ENCODE measurements at regions not wholly inside any gene's neighbourhood (a gene's known extent, or its start where the extent isn't known, plus 50 kb on each side); places are given as distances from the start of the nearest gene placed in this dataset.

GRCh38 chr7:69149804-69150782 is 448.2 kb upstream of the AUTS2 start:
- no peaks in the 10 kb centered on the region for H3K27me3 Mint-ChIP-seq (ENCODE audit: low read depth)
- no peaks in the 10 kb centered on the region for H3K4me1 Mint-ChIP-seq (ENCODE audit: low read depth)
- H3K4me3 Mint-ChIP-seq = no peak overlapping the region
- no peaks in the 10 kb centered on the region for H3K36me3 Mint-ChIP-seq (ENCODE audit: low read depth)
- H3K27ac Mint-ChIP-seq = no peak overlapping the region
- DNase-seq (ENCODE audit: low spot score) = no peak
- peaks cover 49% of the 10 kb centered on the region for H3K9me3 Mint-ChIP-seq

GRCh38 chr7:69162326-69162725 is 435.9 kb upstream of the AUTS2 start:
- Mint-ChIP-seq H3K27me3 (ENCODE audit: low read depth) (no peaks in the 10 kb centered on the region), H3K27ac (no peak overlapping the region), H3K36me3 (ENCODE audit: low read depth) (no peaks in the 10 kb centered on the region), H3K9me3 (peaks cover 23% of the 10 kb centered on the region), H3K4me3 (no peak overlapping the region), H3K4me1 (ENCODE audit: low read depth) (no peaks in the 10 kb centered on the region)
- no peak for DNase-seq (ENCODE audit: low spot score)

- no peak overlapping the region for H3K27ac Mint-ChIP-seq
- no peaks in the 10 kb centered on the region for H3K27me3 Mint-ChIP-seq (ENCODE audit: low read depth)
- H3K4me3 Mint-ChIP-seq = no peak overlapping the region
- peaks cover 23% of the 10 kb centered on the region for H3K9me3 Mint-ChIP-seq
- H3K4me1 Mint-ChIP-seq (ENCODE audit: low read depth) = no peaks in the 10 kb centered on the region
- H3K36me3 Mint-ChIP-seq (ENCODE audit: low read depth) = no peaks in the 10 kb centered on the region
- no peak for DNase-seq (ENCODE audit: low spot score)
These were observed 435.2 kb upstream of the AUTS2 start for GRCh38 chr7:69162931-69163670.

GRCh38 chr7:69166979-69167516 is 431.2 kb upstream of the AUTS2 start:
- Mint-ChIP-seq H3K4me1 (ENCODE audit: low read depth) (no peaks in the 10 kb centered on the region), H3K27ac (no peak overlapping the region), H3K9me3 (peaks cover 20% of the 10 kb centered on the region), H3K27me3 (ENCODE audit: low read depth) (no peaks in the 10 kb centered on the region), H3K4me3 (no peak overlapping the region), H3K36me3 (ENCODE audit: low read depth) (no peaks in the 10 kb centered on the region)
- no peak for DNase-seq (ENCODE audit: low spot score)

GRCh38 chr7:69169386-69169785 is 428.9 kb upstream of the AUTS2 start:
- Mint-ChIP-seq H3K9me3 (peaks cover 19% of the 10 kb centered on the region), H3K27me3 (ENCODE audit: low read depth) (no peaks in the 10 kb centered on the region), H3K4me3 (no peak overlapping the region), H3K27ac (no peak overlapping the region), H3K4me1 (ENCODE audit: low read depth) (no peaks in the 10 kb centered on the region), H3K36me3 (ENCODE audit: low read depth) (no peaks in the 10 kb centered on the region)
- DNase-seq (ENCODE audit: low spot score) = no peak

- Mint-ChIP-seq H3K4me1 (ENCODE audit: low read depth) (no peaks in the 10 kb centered on the region), H3K27ac (no peak overlapping the region), H3K4me3 (no peak overlapping the region), H3K9me3 (peaks cover 23% of the 10 kb centered on the region), H3K36me3 (ENCODE audit: low read depth) (no peaks in the 10 kb centered on the region), H3K27me3 (ENCODE audit: low read depth) (no peaks in the 10 kb centered on the region)
- no peak for DNase-seq (ENCODE audit: low spot score)
These were observed 425.8 kb upstream of the AUTS2 start for GRCh38 chr7:69172357-69173077.

- no peaks in the 10 kb centered on the region for H3K36me3 Mint-ChIP-seq (ENCODE audit: low read depth)
- no peaks in the 10 kb centered on the region for H3K4me1 Mint-ChIP-seq (ENCODE audit: low read depth)
- no peak overlapping the region for H3K4me3 Mint-ChIP-seq
- H3K9me3 Mint-ChIP-seq = peaks cover 27% of the 10 kb centered on the region
- no peaks in the 10 kb centered on the region for H3K27me3 Mint-ChIP-seq (ENCODE audit: low read depth)
- no peak overlapping the region for H3K27ac Mint-ChIP-seq
- DNase-seq (ENCODE audit: low spot score) = no peak
These were observed 424.9 kb upstream of the AUTS2 start for GRCh38 chr7:69173341-69173740.

- Mint-ChIP-seq H3K9me3 (peaks cover 29% of the 10 kb centered on the region), H3K4me3 (no peak overlapping the region), H3K27me3 (ENCODE audit: low read depth) (no peaks in the 10 kb centered on the region), H3K36me3 (ENCODE audit: low read depth) (no peaks in the 10 kb centered on the region), H3K4me1 (ENCODE audit: low read depth) (no peaks in the 10 kb centered on the region), H3K27ac (no peak overlapping the region)
- DNase-seq (ENCODE audit: low spot score) = no peak
These were observed 424.4 kb upstream of the AUTS2 start for GRCh38 chr7:69173846-69174245.

GRCh38 chr7:69176841-69177240 is 421.4 kb upstream of the AUTS2 start:
- Mint-ChIP-seq H3K27ac (no peak overlapping the region), H3K9me3 (peaks cover 23% of the 10 kb centered on the region), H3K4me3 (no peak overlapping the region), H3K27me3 (ENCODE audit: low read depth) (no peaks in the 10 kb centered on the region), H3K36me3 (ENCODE audit: low read depth) (no peaks in the 10 kb centered on the region), H3K4me1 (ENCODE audit: low read depth) (no peaks in the 10 kb centered on the region)
- DNase-seq (ENCODE audit: low spot score) = no peak

GRCh38 chr7:69177461-69177861 is 420.8 kb upstream of the AUTS2 start:
- Mint-ChIP-seq H3K4me3 (no peak overlapping the region), H3K27me3 (ENCODE audit: low read depth) (no peaks in the 10 kb centered on the region), H3K27ac (no peak overlapping the region), H3K4me1 (ENCODE audit: low read depth) (no peaks in the 10 kb centered on the region), H3K9me3 (peaks cover 24% of the 10 kb centered on the region), H3K36me3 (ENCODE audit: low read depth) (no peaks in the 10 kb centered on the region)
- DNase-seq (ENCODE audit: low spot score) = no peak

- Mint-ChIP-seq H3K9me3 (peaks cover 28% of the 10 kb centered on the region), H3K36me3 (ENCODE audit: low read depth) (no peaks in the 10 kb centered on the region), H3K27me3 (ENCODE audit: low read depth) (no peaks in the 10 kb centered on the region), H3K4me1 (ENCODE audit: low read depth) (no peaks in the 10 kb centered on the region), H3K4me3 (no peak overlapping the region), H3K27ac (no peak overlapping the region)
- DNase-seq (ENCODE audit: low spot score) = no peak
These were observed 420.3 kb upstream of the AUTS2 start for GRCh38 chr7:69177941-69178494.

- Mint-ChIP-seq H3K27me3 (ENCODE audit: low read depth) (no peaks in the 10 kb centered on the region), H3K4me3 (no peak overlapping the region), H3K9me3 (peaks cover 22% of the 10 kb centered on the region), H3K36me3 (ENCODE audit: low read depth) (no peaks in the 10 kb centered on the region), H3K4me1 (ENCODE audit: low read depth) (no peaks in the 10 kb centered on the region), H3K27ac (no peak overlapping the region)
- no peak for DNase-seq (ENCODE audit: low spot score)
These were observed 417.6 kb upstream of the AUTS2 start for GRCh38 chr7:69180662-69181061.

- no peaks in the 10 kb centered on the region for H3K4me1 Mint-ChIP-seq (ENCODE audit: low read depth)
- DNase-seq (ENCODE audit: low spot score) = no peak
- no peak overlapping the region for H3K4me3 Mint-ChIP-seq
- no peak overlapping the region for H3K27ac Mint-ChIP-seq
- H3K9me3 Mint-ChIP-seq = peaks cover 31% of the 10 kb centered on the region
- no peaks in the 10 kb centered on the region for H3K27me3 Mint-ChIP-seq (ENCODE audit: low read depth)
- no peaks in the 10 kb centered on the region for H3K36me3 Mint-ChIP-seq (ENCODE audit: low read depth)
These were observed 415.4 kb upstream of the AUTS2 start for GRCh38 chr7:69182596-69183467.
